ENCODE measurements at regions not wholly inside any gene's neighbourhood (a gene's known extent, or its start where the extent isn't known, plus 50 kb on each side); places are given as distances from the start of the nearest gene placed in this dataset.

DNA sequence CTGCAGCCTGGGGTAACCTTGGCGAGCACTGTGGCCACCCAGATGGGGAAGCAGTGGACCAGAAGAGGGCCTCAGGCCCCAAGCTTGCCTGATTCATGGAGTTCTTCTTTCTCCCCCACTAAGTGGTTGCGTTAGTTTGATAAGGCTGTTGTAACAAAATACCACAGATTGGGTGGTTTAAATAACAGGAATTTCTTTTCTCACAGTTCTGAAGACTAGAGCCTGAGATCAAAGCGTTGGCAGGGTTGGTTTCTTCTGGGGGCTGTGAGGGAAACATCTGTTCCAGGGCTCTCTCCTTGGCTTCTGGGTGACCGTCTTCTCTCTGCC is 105.7 kb upstream of the GATB start:
- Histone ChIP-seq H3K4me3 (no peak overlapping the region), H3K9me3 (ENCODE audit: low read depth) (no peaks in the 10 kb centered on the region), H3K79me2 (ENCODE audit: low read depth) (no peaks in the 10 kb centered on the region), H3K27me3 (no peaks in the 10 kb centered on the region), H4K20me1 (ENCODE audit: low read depth) (no peaks in the 10 kb centered on the region), H3K4me2 (no peak overlapping the region), H3K36me3 (no peaks in the 10 kb centered on the region), H3F3A (ENCODE audit: low read depth) (no peaks in the 10 kb centered on the region), H3K9ac (no peak overlapping the region), H2AFZ (replicated peaks) (no peak overlapping the region), H3K4me1 (no peaks in the 10 kb centered on the region), H3K27ac (no peak overlapping the region)
- H3K4me1 Mint-ChIP-seq, result peaks cover 2% of the 10 kb centered on the region
- no peak for DNase-seq (ENCODE audit: low spot score)
- H3K4me3 Mint-ChIP-seq, result no peak overlapping the region
- H3K9me3 Mint-ChIP-seq, result peaks cover 7% of the 10 kb centered on the region
- TF ChIP-seq EZH2phosphoT487 (IDR thresholded peaks at IDR 0.05) (no peak), EZH2 (IDR thresholded peaks at IDR 0.05) (no peak)
- TF ChIP-seq, protein P1, sequence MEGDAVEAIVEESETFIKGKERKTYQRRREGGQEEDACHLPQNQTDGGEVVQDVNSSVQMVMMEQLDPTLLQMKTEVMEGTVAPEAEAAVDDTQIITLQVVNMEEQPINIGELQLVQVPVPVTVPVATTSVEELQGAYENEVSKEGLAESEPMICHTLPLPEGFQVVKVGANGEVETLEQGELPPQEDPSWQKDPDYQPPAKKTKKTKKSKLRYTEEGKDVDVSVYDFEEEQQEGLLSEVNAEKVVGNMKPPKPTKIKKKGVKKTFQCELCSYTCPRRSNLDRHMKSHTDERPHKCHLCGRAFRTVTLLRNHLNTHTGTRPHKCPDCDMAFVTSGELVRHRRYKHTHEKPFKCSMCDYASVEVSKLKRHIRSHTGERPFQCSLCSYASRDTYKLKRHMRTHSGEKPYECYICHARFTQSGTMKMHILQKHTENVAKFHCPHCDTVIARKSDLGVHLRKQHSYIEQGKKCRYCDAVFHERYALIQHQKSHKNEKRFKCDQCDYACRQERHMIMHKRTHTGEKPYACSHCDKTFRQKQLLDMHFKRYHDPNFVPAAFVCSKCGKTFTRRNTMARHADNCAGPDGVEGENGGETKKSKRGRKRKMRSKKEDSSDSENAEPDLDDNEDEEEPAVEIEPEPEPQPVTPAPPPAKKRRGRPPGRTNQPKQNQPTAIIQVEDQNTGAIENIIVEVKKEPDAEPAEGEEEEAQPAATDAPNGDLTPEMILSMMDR (IDR thresholded peaks at IDR 0.05), result no peak
- peaks cover 8% of the 10 kb centered on the region for H3K27me3 Mint-ChIP-seq (ENCODE audit: insufficient read depth, low read depth)
- no peak overlapping the region for H3K27ac Mint-ChIP-seq
- no peaks in the 10 kb centered on the region for H3K36me3 Mint-ChIP-seq

DNA sequence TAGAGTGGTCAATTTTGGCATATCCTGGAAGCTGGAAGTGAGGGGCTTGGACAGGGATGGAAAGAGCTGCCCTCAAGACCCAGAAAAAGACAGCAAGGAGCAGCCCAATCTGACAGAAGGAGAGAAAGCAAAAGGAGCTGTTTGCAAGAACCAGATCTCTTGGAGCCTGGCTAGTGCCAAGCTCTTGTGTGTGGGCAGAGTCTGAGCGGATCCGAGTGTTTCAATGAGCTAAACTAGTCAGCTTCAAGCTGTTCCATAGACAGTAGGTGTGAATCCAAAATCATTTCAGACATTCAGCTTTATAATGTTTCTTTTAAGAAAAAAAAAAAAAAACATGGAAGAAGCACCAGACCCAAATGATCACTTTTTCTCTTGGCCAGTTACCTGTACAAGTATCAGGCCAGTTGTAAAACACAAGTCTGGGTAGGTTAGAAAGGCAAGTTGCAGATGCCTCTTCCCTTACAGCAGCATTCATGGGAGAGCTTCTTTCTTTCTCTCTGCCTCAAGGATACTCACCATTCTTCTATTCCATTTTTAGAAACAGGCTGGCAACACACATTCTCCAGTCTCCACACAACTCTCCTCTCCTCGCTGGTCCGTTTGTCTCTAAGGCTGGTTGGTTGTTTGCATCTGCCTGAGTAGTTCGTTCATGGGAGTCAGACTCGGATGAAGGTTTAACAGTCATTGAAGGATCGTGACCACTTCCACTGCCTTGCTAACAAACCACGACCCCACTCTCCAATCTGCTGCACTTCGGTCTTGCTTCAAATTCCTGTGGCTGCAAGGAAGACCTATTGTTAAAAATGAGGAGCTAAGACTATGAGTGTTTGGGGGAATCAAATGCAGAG is 105.2 kb upstream of the GATB start:
- Mint-ChIP-seq H3K4me1 (peaks cover 2% of the 10 kb centered on the region), H3K9me3 (peaks cover 7% of the 10 kb centered on the region), H3K27ac (no peak overlapping the region), H3K4me3 (no peak overlapping the region), H3K36me3 (no peaks in the 10 kb centered on the region), H3K27me3 (ENCODE audit: insufficient read depth, low read depth) (peaks cover 8% of the 10 kb centered on the region)
- H3F3A ChIP-seq (ENCODE audit: low read depth), result no peaks in the 10 kb centered on the region
- no peak overlapping the region for H3K27ac ChIP-seq
- no peaks in the 10 kb centered on the region for H3K36me3 ChIP-seq
- no peaks in the 10 kb centered on the region for H3K9me3 ChIP-seq (ENCODE audit: low read depth)
- H3K4me3 ChIP-seq, result no peak overlapping the region
- no peaks in the 10 kb centered on the region for H3K27me3 ChIP-seq
- no peak for DNase-seq (ENCODE audit: low spot score)
- H3K4me2 ChIP-seq, result no peak overlapping the region
- no peak for TF ChIP-seq EZH2phosphoT487 (IDR thresholded peaks at IDR 0.05)
- TF ChIP-seq, protein P1 (IDR thresholded peaks at IDR 0.05), result no peak
- no peak for TF ChIP-seq EZH2 (IDR thresholded peaks at IDR 0.05)
- no peaks in the 10 kb centered on the region for H3K4me1 ChIP-seq
- no peaks in the 10 kb centered on the region for H4K20me1 ChIP-seq (ENCODE audit: low read depth)
- H3K79me2 ChIP-seq (ENCODE audit: low read depth), result no peaks in the 10 kb centered on the region
- H3K9ac ChIP-seq, result no peak overlapping the region
- no peak overlapping the region for H2AFZ ChIP-seq (replicated peaks)

DNA sequence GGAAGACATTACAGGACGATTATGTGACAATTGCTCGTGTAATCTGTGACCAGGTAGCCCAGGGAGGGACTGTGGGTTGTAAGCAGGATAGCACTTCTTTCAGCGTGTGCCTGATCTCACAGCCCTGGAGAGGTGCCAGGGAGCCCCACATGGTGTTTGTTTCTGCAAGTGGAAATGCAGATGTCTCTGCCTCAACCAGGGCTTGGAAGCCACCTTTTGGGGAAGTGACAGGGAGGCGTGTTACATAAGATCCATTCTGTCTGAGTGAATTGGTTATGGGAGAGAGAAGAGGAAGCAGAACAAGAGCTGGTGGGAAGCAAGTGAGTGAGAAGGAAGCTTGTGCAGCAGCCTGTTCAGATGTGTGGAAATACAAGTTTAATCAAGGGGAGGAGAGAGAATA is 104.5 kb upstream of the GATB start:
- Mint-ChIP-seq H3K9me3 (peaks cover 7% of the 10 kb centered on the region), H3K36me3 (no peaks in the 10 kb centered on the region), H3K27ac (no peak overlapping the region), H3K4me3 (no peak overlapping the region), H3K27me3 (ENCODE audit: insufficient read depth, low read depth) (peaks cover 8% of the 10 kb centered on the region), H3K4me1 (peaks cover 2% of the 10 kb centered on the region)
- Histone ChIP-seq H3K4me3 (no peak overlapping the region), H3K4me1 (no peaks in the 10 kb centered on the region), H3K36me3 (no peaks in the 10 kb centered on the region), H3K79me2 (ENCODE audit: low read depth) (no peaks in the 10 kb centered on the region), H3K4me2 (no peak overlapping the region), H3F3A (ENCODE audit: low read depth) (no peaks in the 10 kb centered on the region), H3K27me3 (no peaks in the 10 kb centered on the region), H3K9me3 (ENCODE audit: low read depth) (no peaks in the 10 kb centered on the region), H3K27ac (no peak overlapping the region), H3K9ac (no peak overlapping the region), H2AFZ (replicated peaks) (no peak overlapping the region), H4K20me1 (ENCODE audit: low read depth) (no peaks in the 10 kb centered on the region)
- TF ChIP-seq, protein P1 (IDR thresholded peaks at IDR 0.05), result no peak
- TF ChIP-seq EZH2 (IDR thresholded peaks at IDR 0.05) (no peak), EZH2phosphoT487 (IDR thresholded peaks at IDR 0.05) (no peak)
- no peak for DNase-seq (ENCODE audit: low spot score)
